Stimulated activated CD8-positive, alpha-beta memory T cell treated with anti-CD3 and anti-CD28 coated beads, Interleukin-15, amount 100 ng/mL, for 1 hour (primary cell): ENCODE measurements at regions not wholly inside any gene's neighbourhood (a gene's known extent, or its start where the extent isn't known, plus 50 kb on each side); places are given as distances from the start of the nearest gene placed in this dataset.
"Not testable (repeated sequence)": the region's sequence is repeated elsewhere in the genome, so short reads cannot be mapped to it uniquely, and the experiment has no call there.

ENCODE experiments used
- DNase-seq: peaks from one replicate; pipeline ENCODE4 v3.0.0-alpha.2; 2020; ENCODE audit warnings: low read depth

DNA sequence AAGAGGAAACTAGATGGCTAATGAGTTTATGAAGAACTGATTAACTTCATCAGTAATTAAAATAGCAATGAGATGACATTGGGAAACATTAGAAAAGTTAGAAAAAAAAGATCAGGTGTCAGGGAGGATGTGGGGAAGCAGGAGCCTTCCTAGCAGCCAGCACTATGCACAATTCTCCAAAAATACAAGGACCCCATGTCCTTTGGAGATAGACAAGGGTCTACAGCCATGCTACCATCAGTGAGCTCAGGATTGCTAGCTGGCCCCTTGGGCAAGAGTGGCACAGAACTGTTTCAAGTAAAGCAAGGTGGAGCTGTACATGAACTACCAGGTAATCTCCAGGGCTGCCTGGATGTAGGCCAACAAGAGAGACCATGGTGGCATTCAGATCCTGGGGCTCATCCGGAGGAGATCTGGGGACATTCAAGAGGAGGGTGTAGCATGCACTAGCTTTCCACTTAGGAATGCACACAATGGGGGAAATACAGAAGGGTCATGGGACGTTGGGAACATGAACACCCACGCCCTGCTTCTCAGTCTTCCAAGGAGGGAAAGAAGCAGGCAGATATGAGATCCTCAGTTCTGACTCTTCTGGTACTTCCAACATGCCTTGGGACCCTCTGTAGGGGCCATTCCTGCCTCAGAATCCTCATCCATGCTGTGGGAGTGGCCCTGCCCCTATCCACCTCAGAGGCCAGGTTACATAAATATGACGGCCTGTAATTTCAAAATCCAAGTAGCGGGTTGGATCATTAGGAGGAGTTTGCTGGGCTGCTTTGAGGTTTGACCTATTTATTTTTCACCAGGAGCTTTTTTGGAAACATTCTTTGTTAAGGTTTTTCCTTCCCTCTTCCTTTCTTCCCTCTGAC lies 82.2 kb upstream of the HABP2 start:
- DNase-seq = no peak

DNA sequence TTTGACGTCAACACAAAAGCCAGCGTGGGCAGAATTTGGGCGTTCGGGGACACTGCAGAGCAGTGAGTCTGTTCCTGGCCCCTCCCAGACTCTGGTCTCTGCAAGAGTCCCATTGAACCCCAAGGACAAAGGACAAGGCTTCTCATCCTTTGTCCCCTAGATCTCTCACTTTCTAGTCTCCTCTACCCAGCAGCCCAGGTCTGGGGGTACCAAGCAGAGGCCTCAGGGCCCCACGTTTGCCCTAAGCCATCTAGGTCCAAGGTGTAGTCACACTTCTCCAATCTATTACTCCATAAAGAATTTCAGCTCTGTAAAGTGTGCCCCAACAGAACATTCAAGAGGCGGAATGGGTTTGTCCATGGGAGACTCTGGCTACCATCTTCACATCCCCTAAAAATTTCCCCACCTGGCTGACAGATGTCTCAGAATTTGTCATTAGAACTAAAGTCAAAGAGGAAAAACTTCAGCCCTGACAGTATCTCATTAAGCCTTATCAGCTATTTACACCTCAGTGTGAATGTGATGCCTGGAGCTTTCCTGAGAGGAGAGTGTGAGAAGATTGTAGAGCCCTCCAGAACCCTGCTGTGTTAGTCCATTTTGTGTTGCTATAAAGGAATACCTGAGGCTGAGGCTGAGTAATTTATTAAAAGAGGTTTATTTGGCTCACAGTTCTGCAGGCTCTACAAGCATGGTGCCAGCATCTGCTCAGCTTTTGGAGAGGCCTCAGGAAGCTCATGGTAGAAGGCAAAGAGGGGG lies 81.4 kb upstream of the HABP2 start:
- DNase-seq = no peak

DNA sequence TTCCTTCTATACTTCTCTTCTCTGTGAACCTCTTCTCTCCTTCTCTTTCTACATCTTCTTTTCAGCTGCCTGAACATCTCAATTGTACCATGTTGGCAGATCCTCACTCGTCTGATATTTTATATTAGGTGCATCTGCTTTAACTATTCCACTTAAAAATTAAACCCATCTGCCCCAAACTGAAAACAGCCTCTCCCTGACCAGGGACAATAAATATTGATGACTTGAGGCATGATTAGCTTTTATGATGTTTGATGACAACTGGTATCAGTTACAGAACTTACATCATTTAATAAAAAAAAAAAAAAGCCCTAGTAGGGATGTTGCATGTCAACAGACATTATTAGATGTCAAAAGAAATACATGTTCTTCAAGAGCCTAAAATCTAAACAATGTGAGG lies 79.8 kb upstream of the HABP2 start:
- no peak for DNase-seq

DNA sequence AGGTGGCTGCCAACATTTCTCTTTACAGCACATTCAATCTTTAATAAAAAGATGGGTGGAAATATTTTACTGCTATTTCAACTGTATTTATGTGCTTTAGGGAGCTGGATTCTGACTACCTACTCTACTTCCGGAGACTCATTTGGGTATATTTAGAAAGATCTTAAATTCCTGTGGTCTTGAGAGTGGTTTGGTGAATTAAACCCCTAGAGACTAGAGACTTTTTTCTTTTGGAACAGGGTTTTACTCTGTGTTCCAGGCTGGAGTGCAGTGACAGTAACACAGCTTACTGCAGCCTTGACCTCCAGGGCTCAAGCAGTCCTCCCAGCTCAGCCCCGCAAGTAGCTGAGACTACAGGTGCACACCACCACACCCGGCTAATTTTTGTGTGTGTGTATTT lies 79.0 kb upstream of the HABP2 start:
- no peak for DNase-seq

DNA sequence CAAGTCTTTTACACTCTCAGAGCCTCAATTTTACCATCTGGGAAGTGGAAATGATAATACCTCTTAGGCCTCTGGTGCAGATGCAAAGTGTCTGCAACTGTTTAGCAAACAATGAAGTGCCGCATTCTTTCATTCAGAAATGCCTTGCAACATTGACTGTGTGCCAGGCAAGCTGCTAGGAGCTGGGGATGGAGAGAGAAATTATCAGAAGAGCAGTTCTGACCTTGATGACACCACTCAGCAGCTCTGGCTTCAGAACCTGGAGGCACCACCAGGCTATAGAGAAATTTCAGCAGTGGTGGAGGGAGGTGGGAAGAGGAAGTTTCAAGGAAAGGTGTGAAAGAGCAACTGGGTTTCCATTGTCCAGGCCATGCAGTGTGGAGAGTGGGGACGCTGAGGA lies 78.1 kb upstream of the HABP2 start:
- no peak for DNase-seq

DNA sequence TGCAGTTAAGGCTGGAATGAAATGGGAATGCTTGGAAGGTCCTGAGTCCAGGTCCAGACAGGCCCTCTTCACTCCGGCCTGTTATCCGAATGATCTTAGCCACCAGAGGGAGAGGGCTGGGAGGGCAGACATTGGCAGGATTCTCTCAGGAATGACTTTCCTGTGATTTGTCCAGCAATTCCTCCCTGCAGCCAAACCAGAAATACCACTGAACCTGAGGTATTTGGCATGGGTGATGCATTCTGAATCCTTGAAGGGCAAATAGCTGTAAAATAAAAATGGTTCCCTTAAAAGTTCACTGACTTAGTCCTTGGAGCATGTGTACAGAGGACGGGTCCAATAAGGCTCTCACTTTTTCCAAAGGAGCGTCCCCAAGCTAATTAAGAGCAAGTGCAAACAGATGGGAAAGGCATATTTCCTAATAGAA lies 77.5 kb upstream of the HABP2 start:
- no peak for DNase-seq

DNA sequence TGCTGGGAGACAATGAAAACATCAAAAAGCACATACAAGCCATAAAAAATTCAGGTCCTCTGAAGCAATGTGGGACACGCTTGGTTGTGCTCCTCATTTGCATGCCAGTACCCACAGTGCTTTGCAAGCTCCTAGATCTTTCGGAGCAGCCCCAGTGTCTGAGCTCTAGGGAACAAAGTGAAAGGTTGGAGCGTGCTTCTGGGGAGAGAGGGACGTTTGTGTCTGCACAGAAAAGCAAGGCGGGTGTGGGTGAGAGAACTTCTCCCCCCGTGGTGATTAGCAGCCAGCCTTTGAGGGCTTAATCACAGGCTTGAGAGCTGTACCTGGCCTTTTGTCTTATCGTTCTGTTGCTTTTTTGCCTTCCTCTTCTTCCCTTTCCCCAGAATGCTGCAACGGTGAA lies 76.7 kb upstream of the HABP2 start:
- DNase-seq = no peak

DNA sequence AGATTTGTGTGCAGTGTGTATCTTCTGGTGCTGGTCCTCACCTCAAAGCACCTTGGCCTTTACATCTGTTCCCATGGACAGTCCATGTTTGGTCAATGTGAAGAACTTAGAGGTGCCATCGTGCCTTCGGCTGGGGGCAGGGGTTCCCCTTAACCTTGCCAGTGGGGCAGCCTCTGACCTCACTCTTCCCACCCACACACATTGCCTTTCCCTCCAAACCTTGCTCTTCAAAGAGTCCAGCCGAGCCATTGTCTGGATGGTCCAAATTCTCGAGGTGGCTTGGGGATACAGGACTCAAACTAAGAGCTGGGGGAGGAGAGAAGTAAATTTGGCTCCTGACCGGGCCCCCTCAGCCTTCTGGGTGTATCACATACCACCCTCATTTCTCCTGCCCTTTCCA lies 76.2 kb upstream of the HABP2 start:
- no peak for DNase-seq

DNA sequence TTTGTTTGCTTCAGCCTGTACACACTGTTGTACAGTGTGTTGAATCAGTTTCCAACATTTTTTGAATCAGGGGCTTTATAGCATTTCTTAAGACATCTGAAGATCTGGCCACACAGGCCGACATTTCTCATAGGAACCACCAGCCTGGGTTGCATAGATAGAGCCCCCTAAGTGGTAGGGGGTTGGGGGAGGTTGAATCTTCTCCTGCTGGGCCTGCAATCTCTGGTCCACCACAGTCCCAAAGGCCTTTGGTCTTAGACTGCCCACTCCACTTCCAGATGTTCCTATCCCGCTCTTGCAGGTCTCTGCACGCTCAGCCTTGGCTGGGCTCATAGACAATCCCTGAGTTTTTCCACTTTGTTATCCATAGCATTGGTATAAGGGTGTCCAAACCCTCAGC lies 75.4 kb upstream of the HABP2 start:
- DNase-seq = no peak

DNA sequence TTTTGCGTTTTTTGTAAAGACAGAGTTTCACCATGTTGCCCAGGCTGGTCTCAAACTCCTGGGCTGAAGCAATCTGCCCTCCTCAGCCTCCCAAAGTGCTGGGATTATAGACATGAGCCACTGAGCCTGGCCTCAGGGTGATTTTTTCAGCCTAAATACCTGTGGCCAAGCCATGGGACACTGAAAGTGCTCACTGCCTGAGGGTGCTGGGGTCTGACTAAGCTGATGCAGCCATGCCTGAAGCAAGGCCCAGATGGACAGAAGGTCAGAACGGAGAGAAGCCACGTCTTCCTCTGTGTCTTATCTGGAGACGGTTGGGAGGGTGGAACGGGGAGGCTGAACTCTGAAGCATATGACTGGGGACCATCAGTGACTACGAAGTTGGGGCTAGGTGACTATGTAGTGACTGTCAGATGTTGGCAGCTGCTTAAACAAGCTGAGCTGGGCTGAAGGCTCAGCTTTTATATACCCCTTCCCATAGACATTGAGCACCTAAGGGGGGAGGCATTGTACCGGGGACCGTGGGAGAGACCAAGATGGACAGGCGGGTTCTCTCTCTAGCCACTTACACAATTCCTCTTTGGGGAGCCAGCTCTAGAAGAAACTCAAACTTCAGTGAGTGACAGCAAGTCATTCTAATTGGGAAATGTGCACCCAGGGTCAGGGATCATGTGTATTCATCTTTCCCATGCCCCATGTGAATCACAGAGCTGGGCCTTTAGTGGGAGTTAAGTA lies 73.3 kb upstream of the HABP2 start:
- no peak for DNase-seq

DNA sequence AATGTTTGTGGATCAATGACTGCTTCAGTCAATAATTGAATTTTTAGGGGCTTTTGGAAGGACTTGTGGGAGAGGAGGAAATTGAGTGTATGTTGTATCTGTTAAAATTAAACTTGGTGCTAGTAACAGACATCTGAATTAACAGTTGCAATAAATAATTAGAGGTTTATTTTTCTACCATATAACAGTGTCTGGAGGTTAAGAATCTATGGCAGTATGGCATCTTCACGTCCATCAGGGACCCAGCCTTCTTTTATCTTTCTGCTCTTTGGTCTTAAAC lies 72.8 kb upstream of the HABP2 start:
- DNase-seq = no peak

DNA sequence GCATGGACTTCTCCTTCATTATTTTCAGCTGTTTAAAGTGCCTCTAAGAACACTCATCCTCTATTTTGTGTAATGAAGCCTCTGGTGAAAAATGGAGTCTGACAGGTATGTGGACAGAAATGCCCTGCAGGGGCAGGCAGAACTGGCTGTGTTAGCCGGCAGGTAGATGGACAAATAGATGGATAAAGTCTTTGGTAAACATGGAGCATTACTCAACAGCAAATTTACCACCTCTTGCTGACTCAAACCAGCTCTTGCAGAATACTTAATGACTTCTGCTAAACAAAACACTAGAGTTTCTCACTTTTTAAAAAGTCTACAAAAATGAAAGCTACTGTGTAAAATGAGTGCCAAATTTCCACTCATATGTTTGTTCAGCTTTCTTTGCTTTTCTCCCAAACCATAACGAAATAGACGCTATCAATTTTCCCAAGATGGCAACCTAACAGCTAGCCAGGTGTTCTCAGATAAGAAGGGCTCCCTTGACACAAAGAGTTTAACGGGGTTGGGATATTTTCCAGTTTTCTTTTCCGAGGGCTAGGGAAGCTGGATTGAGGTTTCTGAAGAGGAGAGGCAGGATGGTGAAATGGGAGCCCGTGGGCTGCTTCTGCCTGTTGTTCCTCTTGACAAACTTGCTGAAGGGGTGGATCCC lies 71.9 kb upstream of the HABP2 start:
- DNase-seq = no peak

DNA sequence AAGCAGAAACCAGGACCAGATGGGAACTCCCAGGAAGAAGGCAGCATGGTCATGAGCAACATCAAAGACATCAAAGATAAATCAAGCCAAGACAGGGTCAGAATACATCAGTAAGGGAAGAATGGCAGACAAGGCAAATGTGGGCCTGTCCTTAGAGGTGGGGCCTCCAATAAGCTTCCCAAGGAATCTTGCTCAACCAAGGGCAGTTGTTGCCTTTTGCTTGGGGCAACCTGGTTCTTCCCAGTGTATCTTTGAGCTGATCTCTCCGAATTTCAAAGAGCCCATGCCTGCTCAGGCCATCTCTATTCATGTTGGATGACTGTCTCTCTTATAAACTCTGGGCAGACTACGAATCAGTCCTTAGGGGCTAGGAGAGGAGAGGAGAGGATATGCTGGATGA lies 68.4 kb upstream of the HABP2 start:
- no peak for DNase-seq

DNA sequence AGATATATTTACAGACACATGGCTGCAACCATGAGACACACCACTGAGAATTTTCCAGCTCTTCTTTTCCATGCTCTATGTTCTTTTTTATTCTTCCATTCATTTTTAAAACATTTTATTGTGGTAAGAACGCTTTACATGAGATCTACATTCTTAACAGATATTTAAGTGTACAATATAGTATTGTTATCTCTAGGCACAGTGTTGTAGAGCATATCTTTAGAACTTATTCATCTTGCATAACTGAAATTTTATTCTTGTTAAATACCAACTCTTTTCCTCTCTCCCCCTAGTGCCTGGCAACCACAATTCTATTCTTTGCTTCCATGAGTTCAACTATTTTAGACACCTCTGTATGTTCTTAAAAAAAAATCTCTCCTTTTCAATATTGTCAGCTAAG lies 67.1 kb upstream of the HABP2 start:
- DNase-seq = no peak

DNA sequence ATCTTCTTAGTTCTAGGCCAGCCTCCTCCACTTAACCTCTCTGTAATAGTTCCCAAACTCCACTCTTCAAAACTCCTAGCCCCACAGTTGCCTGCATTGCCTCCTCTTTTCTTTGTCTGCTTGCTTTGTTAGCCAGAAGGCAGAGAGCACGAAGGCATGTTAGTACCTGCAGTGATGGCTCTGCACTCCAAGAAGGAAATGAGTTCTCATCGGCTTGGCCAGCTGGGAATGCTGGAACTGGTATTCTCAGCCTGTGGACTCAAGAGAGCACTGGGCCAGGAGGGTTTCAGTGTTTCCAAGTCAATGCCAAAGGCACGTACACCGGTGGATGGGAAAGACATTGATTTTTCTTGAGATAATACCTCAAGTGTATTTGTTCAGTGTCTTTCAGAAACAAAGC lies 66.3 kb upstream of the HABP2 start:
- DNase-seq = no peak

DNA sequence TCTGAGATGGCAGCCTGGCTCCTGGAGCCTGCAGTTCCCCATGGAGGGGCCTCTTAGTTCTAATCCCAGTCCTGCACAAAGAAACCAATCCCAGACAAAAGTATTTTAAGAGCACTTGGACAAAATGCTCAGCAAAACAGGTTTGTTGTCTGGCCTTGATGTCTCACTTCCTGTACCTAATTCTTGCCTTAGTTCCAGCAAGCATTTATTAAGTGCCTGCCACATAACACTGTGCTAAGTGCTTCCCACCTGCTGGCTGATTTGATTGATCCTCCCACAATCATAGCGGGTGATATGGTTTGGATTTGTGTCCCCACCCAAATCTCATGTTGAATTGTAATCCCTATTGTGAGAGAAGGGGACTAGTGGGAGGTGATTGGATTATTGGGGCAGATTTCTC lies 65.7 kb upstream of the HABP2 start:
- no peak for DNase-seq

DNA sequence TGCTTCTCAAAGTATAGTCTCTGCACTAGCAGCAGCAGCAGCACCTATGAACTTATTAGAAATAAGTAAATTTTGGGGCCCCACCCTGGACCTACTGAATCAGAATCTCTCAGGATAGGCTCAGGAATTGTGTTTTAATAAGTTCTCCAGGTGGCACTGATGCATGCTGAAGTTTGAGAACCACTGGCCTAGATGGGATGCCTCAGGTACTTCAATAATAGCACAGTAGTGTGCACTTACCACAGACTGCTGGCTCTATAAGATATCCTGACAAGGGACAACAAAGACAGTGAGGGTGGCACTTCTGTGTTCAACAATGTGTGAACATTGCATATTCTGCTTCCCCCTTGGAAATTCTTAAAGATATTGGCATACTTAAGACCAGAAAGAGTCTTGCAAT lies 64.7 kb upstream of the HABP2 start:
- DNase-seq = no peak

DNA sequence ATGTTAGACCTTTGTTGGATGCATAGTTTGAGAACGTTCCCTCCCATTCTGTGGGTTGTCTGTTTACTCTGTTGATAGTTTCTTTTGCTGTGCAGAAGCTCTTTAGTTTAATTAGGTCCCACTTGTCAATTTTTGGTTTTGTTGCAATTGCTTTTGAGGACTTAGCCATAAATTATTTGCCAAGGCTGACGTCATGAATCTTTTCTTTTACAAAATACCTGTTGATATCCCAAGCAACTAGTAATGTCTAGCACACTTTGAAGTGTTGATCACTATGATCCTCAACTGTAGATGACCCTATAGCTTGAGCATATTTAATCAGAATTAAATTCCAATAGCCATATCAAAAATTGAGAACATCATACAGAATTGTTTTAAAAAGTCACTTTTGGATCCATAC lies 63.3 kb upstream of the HABP2 start:
- DNase-seq = not testable (repeated sequence)

DNA sequence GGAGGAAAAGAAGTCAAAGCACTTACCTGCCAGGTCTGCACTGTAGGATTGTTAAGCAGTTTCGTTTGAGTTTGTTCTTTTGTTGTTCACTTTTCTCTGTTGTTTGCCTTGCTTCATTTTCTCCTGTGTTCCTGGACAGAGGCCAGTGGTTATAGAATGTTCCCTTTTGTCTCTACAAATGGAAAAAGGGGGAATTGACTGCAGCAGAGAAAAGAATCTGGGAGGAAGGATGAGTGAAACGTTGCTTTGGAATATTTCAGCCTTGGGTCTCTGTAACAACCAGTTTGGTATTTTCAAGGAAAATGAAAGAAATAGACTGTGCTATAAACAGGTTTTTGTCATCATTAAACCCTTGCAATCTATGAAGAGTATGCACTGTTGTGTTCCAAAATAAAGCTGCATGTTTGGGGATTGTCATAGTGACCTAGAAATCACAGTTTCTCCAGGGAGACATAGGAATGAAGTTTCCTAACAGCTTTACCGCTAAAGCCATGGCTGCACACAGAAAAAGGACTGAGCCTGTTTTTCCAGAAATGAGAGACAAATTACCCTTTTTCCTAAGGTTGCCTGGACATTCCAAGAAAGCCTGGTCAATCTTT lies 60.8 kb upstream of the HABP2 start:
- no peak for DNase-seq

DNA sequence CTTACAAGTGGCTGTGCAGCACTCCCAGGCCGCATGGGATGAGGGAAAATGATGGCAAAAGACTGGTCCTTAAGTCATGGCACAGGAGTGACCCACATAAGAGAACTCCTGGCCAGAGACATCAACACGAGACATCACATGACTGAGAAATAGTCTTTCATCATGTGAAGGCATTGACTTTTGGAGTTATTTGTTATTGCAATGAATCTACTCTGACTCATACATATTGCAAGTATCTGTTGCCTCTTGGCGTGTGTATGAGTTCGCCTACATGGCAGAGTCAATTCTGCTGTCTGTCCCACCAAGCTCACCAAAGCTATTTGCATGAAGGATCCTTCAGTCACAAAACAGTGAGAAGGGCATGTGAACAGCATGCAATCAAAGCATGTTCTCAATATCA lies 59.7 kb upstream of the HABP2 start:
- no peak for DNase-seq

DNA sequence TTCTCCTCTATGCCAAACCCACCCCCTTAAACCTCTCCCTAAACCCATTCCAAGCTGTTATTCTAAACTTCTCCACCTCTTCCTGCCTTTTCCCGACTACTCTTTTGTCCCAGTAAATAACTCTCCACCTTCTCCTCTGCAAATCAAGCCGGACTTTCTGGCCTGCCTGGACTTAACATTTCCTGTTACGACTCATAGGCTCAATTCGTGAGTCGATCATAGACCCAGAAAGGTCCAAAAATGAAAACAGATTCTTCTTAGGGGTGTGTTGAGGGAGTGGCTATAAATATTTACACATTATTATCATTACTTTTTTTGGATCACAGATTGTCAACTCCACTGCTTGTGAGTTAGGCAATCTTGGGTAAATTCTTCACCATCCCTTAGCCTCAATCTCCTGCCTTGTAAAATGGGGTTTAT lies 59.0 kb upstream of the HABP2 start:
- no peak for DNase-seq

DNA sequence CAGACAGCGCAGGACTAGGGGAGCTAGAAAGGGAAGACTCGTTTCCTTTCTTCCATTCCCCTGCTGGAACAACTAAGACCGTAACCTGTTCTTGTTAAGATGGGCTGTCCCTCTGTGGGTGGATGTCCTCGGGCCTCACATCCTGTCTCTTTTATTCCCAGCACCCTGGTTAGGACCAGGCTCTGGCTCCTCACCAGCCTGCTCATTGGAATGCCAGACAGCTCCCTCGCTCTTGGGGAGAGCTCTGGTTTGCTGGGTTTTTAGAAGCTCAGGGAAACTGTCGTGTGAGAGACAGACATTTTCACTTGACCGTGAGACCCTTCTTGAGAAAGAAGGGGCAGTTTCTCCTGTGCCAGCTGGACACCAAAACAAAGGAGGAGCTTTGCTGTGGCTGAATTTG lies 58.1 kb upstream of the HABP2 start:
- DNase-seq = no peak
